A549 (cell line): ENCODE measurements at regions not wholly inside any gene's neighbourhood (a gene's known extent, or its start where the extent isn't known, plus 50 kb on each side); places are given as distances from the start of the nearest gene placed in this dataset.

ENCODE experiments used
- CEBPB ChIP-seq, 2 experiments: fragments of >200 bp in 1 of 2; sonication (Bioruptor Twin) in 1 of 2; formaldehyde crosslinking in 1 of 2; IDR thresholded peaks; 2 replicates each; pipeline ENCODE4 v1.6.1; 2012 to 2016
- FOXS1 ChIP-seq: fragments of 250-450 bp; sonication (Bioruptor Pico); IDR thresholded peaks from 2 replicates; pipeline ENCODE4 v1.5.0; 2020; ENCODE audit warnings: mild to moderate bottlenecking, moderate library complexity
- HOXA7 ChIP-seq: fragments of 250-450 bp; sonication (Bioruptor Pico); IDR thresholded peaks from 2 replicates; pipeline ENCODE4 v1.5.0; 2020; ENCODE audit warnings: mild to moderate bottlenecking, moderate library complexity
- MAFK ChIP-seq: fragments of 450-650 bp; IDR thresholded peaks from 2 replicates; pipeline ENCODE4 v1.6.1; 2014; ENCODE audit not compliant: partially characterized antibody
- MAZ ChIP-seq: fragments of 150-350 bp; IDR thresholded peaks from 2 replicates; pipeline ENCODE4 v1.6.1; 2014; ENCODE audit warnings: antibody characterized with exemption, low read depth, low read length, borderline replicate concordance
- NPAS2 ChIP-seq: fragments of 250-450 bp; sonication (Bioruptor Pico); IDR thresholded peaks from 2 replicates; pipeline ENCODE4 v1.8.0; 2022; ENCODE audit warnings: mild to moderate bottlenecking, moderate library complexity, borderline replicate concordance
- POLR2A ChIP-seq: IDR thresholded peaks from 2 replicates; pipeline ENCODE4 v1.6.1; 2012; ENCODE audit warnings: mild to moderate bottlenecking, low read length
- TP53 ChIP-seq: fragments of 250-450 bp; sonication (Bioruptor Pico); IDR thresholded peaks from 2 replicates; pipeline ENCODE4 v1.5.0; 2021; ENCODE audit warnings: mild to moderate bottlenecking, moderate library complexity
- TF ChIP-seq, protein P1 (sequence below): fragments of 200-600 bp; sonication (generic); IDR thresholded peaks from 2 replicates; pipeline ENCODE4 v1.6.1; 2016; ENCODE audit warnings: antibody characterized with exemption, mild to moderate bottlenecking, moderate library complexity
- TF ChIP-seq, protein P2 (sequence below): fragments of >200 bp; sonication (Bioruptor Twin); formaldehyde crosslinking; IDR thresholded peaks from 3 replicates; pipeline ENCODE4 v1.5.1; 2016
- TF ChIP-seq, protein P3 (sequence below): fragments of >200 bp; sonication (Bioruptor Twin); formaldehyde crosslinking; IDR thresholded peaks from 3 replicates; pipeline ENCODE4 v1.6.1; 2016
- TF ChIP-seq, protein P4 (sequence below): fragments of 450-650 bp; IDR thresholded peaks from 2 replicates; pipeline ENCODE4 v1.6.1; 2014; ENCODE audit warnings: antibody characterized with exemption

DNA sequence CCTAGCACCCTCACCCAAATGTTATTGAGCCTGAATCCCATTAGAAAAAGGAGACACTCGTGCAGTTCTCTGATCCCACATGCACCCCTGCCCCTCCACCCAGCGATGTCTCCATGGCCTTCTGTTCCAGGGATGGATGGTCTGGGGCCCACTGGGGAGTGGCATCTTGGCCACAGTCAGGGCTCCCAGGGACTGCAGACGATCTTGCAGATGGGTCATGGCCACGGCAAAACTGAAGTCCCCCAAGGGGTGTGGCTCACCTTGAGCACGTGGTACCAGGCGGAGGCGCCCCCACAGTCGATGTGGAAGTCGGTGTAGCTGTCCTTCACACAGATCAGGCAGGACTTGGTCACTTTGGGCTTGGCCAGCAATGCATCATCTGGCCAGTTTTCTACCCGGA lies 130.7 kb downstream of the TUBA3C start:
- TF ChIP-seq FOXS1 (no peak), MAZ (no peak), POLR2A (no peak), MAFK (no peak), HOXA7 (CRISPR knock-in tag) (no peak), CEBPB (IDR thresholded peaks at IDR 0.05) (no peak), NPAS2 (CRISPR knock-in tag) (no peak), TP53 (CRISPR knock-in tag) (no peak)
- TF ChIP-seq, protein P1, sequence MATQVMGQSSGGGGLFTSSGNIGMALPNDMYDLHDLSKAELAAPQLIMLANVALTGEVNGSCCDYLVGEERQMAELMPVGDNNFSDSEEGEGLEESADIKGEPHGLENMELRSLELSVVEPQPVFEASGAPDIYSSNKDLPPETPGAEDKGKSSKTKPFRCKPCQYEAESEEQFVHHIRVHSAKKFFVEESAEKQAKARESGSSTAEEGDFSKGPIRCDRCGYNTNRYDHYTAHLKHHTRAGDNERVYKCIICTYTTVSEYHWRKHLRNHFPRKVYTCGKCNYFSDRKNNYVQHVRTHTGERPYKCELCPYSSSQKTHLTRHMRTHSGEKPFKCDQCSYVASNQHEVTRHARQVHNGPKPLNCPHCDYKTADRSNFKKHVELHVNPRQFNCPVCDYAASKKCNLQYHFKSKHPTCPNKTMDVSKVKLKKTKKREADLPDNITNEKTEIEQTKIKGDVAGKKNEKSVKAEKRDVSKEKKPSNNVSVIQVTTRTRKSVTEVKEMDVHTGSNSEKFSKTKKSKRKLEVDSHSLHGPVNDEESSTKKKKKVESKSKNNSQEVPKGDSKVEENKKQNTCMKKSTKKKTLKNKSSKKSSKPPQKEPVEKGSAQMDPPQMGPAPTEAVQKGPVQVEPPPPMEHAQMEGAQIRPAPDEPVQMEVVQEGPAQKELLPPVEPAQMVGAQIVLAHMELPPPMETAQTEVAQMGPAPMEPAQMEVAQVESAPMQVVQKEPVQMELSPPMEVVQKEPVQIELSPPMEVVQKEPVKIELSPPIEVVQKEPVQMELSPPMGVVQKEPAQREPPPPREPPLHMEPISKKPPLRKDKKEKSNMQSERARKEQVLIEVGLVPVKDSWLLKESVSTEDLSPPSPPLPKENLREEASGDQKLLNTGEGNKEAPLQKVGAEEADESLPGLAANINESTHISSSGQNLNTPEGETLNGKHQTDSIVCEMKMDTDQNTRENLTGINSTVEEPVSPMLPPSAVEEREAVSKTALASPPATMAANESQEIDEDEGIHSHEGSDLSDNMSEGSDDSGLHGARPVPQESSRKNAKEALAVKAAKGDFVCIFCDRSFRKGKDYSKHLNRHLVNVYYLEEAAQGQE = no peak
- TF ChIP-seq, protein P2, sequence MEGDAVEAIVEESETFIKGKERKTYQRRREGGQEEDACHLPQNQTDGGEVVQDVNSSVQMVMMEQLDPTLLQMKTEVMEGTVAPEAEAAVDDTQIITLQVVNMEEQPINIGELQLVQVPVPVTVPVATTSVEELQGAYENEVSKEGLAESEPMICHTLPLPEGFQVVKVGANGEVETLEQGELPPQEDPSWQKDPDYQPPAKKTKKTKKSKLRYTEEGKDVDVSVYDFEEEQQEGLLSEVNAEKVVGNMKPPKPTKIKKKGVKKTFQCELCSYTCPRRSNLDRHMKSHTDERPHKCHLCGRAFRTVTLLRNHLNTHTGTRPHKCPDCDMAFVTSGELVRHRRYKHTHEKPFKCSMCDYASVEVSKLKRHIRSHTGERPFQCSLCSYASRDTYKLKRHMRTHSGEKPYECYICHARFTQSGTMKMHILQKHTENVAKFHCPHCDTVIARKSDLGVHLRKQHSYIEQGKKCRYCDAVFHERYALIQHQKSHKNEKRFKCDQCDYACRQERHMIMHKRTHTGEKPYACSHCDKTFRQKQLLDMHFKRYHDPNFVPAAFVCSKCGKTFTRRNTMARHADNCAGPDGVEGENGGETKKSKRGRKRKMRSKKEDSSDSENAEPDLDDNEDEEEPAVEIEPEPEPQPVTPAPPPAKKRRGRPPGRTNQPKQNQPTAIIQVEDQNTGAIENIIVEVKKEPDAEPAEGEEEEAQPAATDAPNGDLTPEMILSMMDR = no peak
- TF ChIP-seq, protein P3, sequence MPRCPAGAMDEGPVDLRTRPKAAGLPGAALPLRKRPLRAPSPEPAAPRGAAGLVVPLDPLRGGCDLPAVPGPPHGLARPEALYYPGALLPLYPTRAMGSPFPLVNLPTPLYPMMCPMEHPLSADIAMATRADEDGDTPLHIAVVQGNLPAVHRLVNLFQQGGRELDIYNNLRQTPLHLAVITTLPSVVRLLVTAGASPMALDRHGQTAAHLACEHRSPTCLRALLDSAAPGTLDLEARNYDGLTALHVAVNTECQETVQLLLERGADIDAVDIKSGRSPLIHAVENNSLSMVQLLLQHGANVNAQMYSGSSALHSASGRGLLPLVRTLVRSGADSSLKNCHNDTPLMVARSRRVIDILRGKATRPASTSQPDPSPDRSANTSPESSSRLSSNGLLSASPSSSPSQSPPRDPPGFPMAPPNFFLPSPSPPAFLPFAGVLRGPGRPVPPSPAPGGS = no peak
- TF ChIP-seq, protein P4, sequence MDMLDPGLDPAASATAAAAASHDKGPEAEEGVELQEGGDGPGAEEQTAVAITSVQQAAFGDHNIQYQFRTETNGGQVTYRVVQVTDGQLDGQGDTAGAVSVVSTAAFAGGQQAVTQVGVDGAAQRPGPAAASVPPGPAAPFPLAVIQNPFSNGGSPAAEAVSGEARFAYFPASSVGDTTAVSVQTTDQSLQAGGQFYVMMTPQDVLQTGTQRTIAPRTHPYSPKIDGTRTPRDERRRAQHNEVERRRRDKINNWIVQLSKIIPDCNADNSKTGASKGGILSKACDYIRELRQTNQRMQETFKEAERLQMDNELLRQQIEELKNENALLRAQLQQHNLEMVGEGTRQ = no peak
